Fibroblast of lung (primary cell): ENCODE measurements at regions not wholly inside any gene's neighbourhood (a gene's known extent, or its start where the extent isn't known, plus 50 kb on each side); places are given as distances from the start of the nearest gene placed in this dataset.

Source experiments
- CTCF ChIP-seq, 2 donors: IDR thresholded peaks in 1 of 2; conservative IDR thresholded peaks in 1 of 2; 1 replicate in 1 of 2; 2 replicates in 1 of 2; pipeline ENCODE4 v1.5.1; 2011 to 2012; ENCODE audit warnings: low read length in 2 of 2, control low read depth in 1 of 2, inconsistent platforms in 1 of 2, low read depth in 1 of 2, mild to moderate bottlenecking in 1 of 2
- EZH2 ChIP-seq: IDR thresholded peaks from 2 replicates; pipeline ENCODE4 v1.5.1; 2012; ENCODE audit warnings: low read length, control low read depth, mild to moderate bottlenecking; ENCODE audit errors: missing control alignments

- TF ChIP-seq CTCF (conservative IDR thresholded peaks at IDR 0.05 in 1 of 2, IDR thresholded peaks at IDR 0.05 in 1 of 2; ENCODE audit: low read depth in 1 of 2, low read length in 2 of 2) (no peak), EZH2 (no peak)
These were observed 714.7 kb downstream of the BRD1 start for GRCh38 chr22:49112661-49113626.
